ENCODE measurements at regions not wholly inside any gene's neighbourhood (a gene's known extent, or its start where the extent isn't known, plus 50 kb on each side); places are given as distances from the start of the nearest gene placed in this dataset.
"Not testable (repeated sequence)": the region's sequence is repeated elsewhere in the genome, so short reads cannot be mapped to it uniquely, and the experiment has no call there.

- H3K27ac ChIP-seq (replicated peaks in 1 of 4); H3K4me3 ChIP-seq; intact Hi-C loops (cut with DNase I); H3K4me1 ChIP-seq; H3K36me3 ChIP-seq; DNase-seq (ENCODE audit: extremely low spot score); H3K27me3 ChIP-seq; H3K9me3 ChIP-seq: not testable (repeated sequence)
- WGBS = 90% methylated on average over 1 of the region's 2 CpGs
Observed at GRCh38 chr16:18192389-18192788, 144.1 kb downstream of the NPIPA8 start.

GRCh38 chr16:18190179-18190578 lies 146.4 kb downstream of the NPIPA8 start:
- H3K4me3 ChIP-seq; H3K27ac ChIP-seq (replicated peaks in 1 of 4); intact Hi-C loops (cut with DNase I); H3K9me3 ChIP-seq; H3K36me3 ChIP-seq; H3K27me3 ChIP-seq; H3K4me1 ChIP-seq; DNase-seq (ENCODE audit: extremely low spot score): not testable (repeated sequence)
- 33% methylated on average over 1 of the region's 8 CpGs for WGBS

- DNase-seq (ENCODE audit: extremely low spot score); H3K36me3 ChIP-seq; H3K9me3 ChIP-seq; H3K4me3 ChIP-seq; H3K27me3 ChIP-seq; H3K4me1 ChIP-seq; intact Hi-C loops (cut with DNase I); H3K27ac ChIP-seq (replicated peaks in 1 of 4): not testable (repeated sequence)
- WGBS = no CpG with 5 or more reads among the region's 15 CpGs
Observed at GRCh38 chr16:18184755-18185154, 151.8 kb downstream of the NPIPA8 start.

GRCh38 chr16:18181028-18181427 lies 155.5 kb downstream of the NPIPA8 start:
- 58% methylated on average over 2 of the region's 6 CpGs for WGBS

GRCh38 chr16:18173945-18174497 lies 162.5 kb downstream of the NPIPA8 start:
- H3K4me1 ChIP-seq; H3K4me3 ChIP-seq; H3K27ac ChIP-seq (replicated peaks in 1 of 4); H3K36me3 ChIP-seq; H3K27me3 ChIP-seq; H3K9me3 ChIP-seq; DNase-seq (ENCODE audit: extremely low spot score); intact Hi-C loops (cut with DNase I): not testable (repeated sequence)
- WGBS = 71% methylated on average over 2 of the region's 2 CpGs

More at GRCh38 chr16:18181028-18181427, 155.5 kb downstream of the NPIPA8 start:
- intact Hi-C loops (cut with DNase I); DNase-seq (ENCODE audit: extremely low spot score); H3K27me3 ChIP-seq; H3K27ac ChIP-seq (replicated peaks in 1 of 4); H3K4me1 ChIP-seq; H3K36me3 ChIP-seq; H3K4me3 ChIP-seq; H3K9me3 ChIP-seq: not testable (repeated sequence)

GRCh38 chr16:18162293-18162692 lies 174.2 kb downstream of the NPIPA8 start:
- H3K4me1 ChIP-seq; intact Hi-C loops (cut with DNase I); DNase-seq (ENCODE audit: extremely low spot score); H3K4me3 ChIP-seq; H3K9me3 ChIP-seq; H3K27ac ChIP-seq (replicated peaks in 1 of 4); H3K36me3 ChIP-seq; H3K27me3 ChIP-seq: not testable (repeated sequence)
- whole genome bisulfite sequencing = 76% methylated on average over 3 of the region's 3 CpGs

GRCh38 chr16:18161224-18161623 lies 175.3 kb downstream of the NPIPA8 start:
- H3K36me3 ChIP-seq; H3K27ac ChIP-seq (replicated peaks in 1 of 4); H3K4me3 ChIP-seq; intact Hi-C loops (cut with DNase I); H3K27me3 ChIP-seq; DNase-seq (ENCODE audit: extremely low spot score); H3K9me3 ChIP-seq; H3K4me1 ChIP-seq: not testable (repeated sequence)
- 72% methylated on average over 4 of the region's 4 CpGs for WGBS

- not testable (repeated sequence) for H3K27me3 ChIP-seq, H3K36me3 ChIP-seq
Observed at GRCh38 chr16:18159185-18159584, 177.4 kb downstream of the NPIPA8 start.

GRCh38 chr16:18157854-18158253 lies 178.7 kb downstream of the NPIPA8 start:
- H3K9me3 ChIP-seq; H3K27me3 ChIP-seq; DNase-seq (ENCODE audit: extremely low spot score); H3K4me1 ChIP-seq; H3K36me3 ChIP-seq; H3K4me3 ChIP-seq; H3K27ac ChIP-seq (replicated peaks in 1 of 4); intact Hi-C loops (cut with DNase I): not testable (repeated sequence)
- WGBS = 87% methylated on average over 1 of the region's 1 CpG

More at GRCh38 chr16:18159185-18159584, 177.4 kb downstream of the NPIPA8 start:
- H3K4me3 ChIP-seq; H3K9me3 ChIP-seq; DNase-seq (ENCODE audit: extremely low spot score); H3K4me1 ChIP-seq; H3K27ac ChIP-seq (replicated peaks in 1 of 4); intact Hi-C loops (cut with DNase I): not testable (repeated sequence)
- WGBS = 67% methylated on average over 1 of the region's 1 CpG

GRCh38 chr16:18152832-18153231 lies 183.7 kb downstream of the NPIPA8 start:
- 63% methylated on average over 5 of the region's 6 CpGs for WGBS
- H3K4me1 ChIP-seq; DNase-seq (ENCODE audit: extremely low spot score); H3K27ac ChIP-seq (replicated peaks in 1 of 4); H3K27me3 ChIP-seq; H3K9me3 ChIP-seq; H3K36me3 ChIP-seq; intact Hi-C loops (cut with DNase I); H3K4me3 ChIP-seq: not testable (repeated sequence)

- intact Hi-C loops (cut with DNase I); H3K9me3 ChIP-seq; H3K27ac ChIP-seq (replicated peaks in 1 of 4); DNase-seq (ENCODE audit: extremely low spot score); H3K27me3 ChIP-seq; H3K4me3 ChIP-seq; H3K36me3 ChIP-seq; H3K4me1 ChIP-seq: not testable (repeated sequence)
- no CpG with 5 or more reads among the region's 5 CpGs for WGBS
Observed at GRCh38 chr16:18148132-18148531, 188.4 kb downstream of the NPIPA8 start.

GRCh38 chr16:18146601-18147142 lies 189.9 kb downstream of the NPIPA8 start:
- H3K27me3 ChIP-seq; H3K4me1 ChIP-seq; intact Hi-C loops (cut with DNase I); H3K27ac ChIP-seq (replicated peaks in 1 of 4); H3K9me3 ChIP-seq; DNase-seq (ENCODE audit: extremely low spot score); H3K36me3 ChIP-seq; H3K4me3 ChIP-seq: not testable (repeated sequence)
- WGBS = no CpG with 5 or more reads among the region's 9 CpGs

GRCh38 chr16:18142066-18142465 lies 194.5 kb downstream of the NPIPA8 start:
- H3K27ac ChIP-seq (replicated peaks in 1 of 4); H3K4me1 ChIP-seq; H3K27me3 ChIP-seq; H3K4me3 ChIP-seq; intact Hi-C loops (cut with DNase I); H3K36me3 ChIP-seq; DNase-seq (ENCODE audit: extremely low spot score); H3K9me3 ChIP-seq: not testable (repeated sequence)
- WGBS = no CpG with 5 or more reads among the region's 5 CpGs
